Endothelial cell (in vitro differentiated cells): ENCODE measurements at regions not wholly inside any gene's neighbourhood (a gene's known extent, or its start where the extent isn't known, plus 50 kb on each side); places are given as distances from the start of the nearest gene placed in this dataset.
"Not testable (repeated sequence)": the region's sequence is repeated elsewhere in the genome, so short reads cannot be mapped to it uniquely, and the experiment has no call there.

Source experiments
- DNase-seq: peaks from one replicate; pipeline ENCODE4 v3.0.0; 2021; ENCODE audit warnings: low spot score
- H3K27ac Mint-ChIP-seq: one replicate; pipeline ENCODE4 v1.8.0; 2021; ENCODE audit warnings: mixed read lengths, inconsistent platforms; ENCODE audit not compliant: unreplicated experiment
- H3K27me3 Mint-ChIP-seq: one replicate; pipeline ENCODE4 v1.8.0; 2021; ENCODE audit warnings: mild to moderate bottlenecking, moderate library complexity, mixed read lengths, inconsistent platforms; ENCODE audit not compliant: unreplicated experiment
- H3K36me3 Mint-ChIP-seq: one replicate; pipeline ENCODE4 v1.8.0; 2021; ENCODE audit warnings: mild to moderate bottlenecking, low read depth, mixed read lengths, inconsistent platforms; ENCODE audit not compliant: unreplicated experiment
- H3K4me1 Mint-ChIP-seq: one replicate; pipeline ENCODE4 v1.8.0; 2021; ENCODE audit warnings: mild to moderate bottlenecking, mixed read lengths, inconsistent platforms; ENCODE audit not compliant: unreplicated experiment
- H3K4me3 Mint-ChIP-seq: one replicate; pipeline ENCODE4 v1.8.0; 2021; ENCODE audit warnings: mild to moderate bottlenecking, mixed read lengths, inconsistent platforms; ENCODE audit not compliant: unreplicated experiment
- H3K9me3 Mint-ChIP-seq: one replicate; pipeline ENCODE4 v1.8.0; 2021; ENCODE audit warnings: mixed read lengths, inconsistent platforms; ENCODE audit not compliant: unreplicated experiment
- CTCF ChIP-seq: fragments of 200-600 bp; sonication (generic); IDR thresholded peaks from one replicate; pipeline ENCODE4 v1.5.0; 2021; ENCODE audit warnings: antibody characterized with exemption; ENCODE audit not compliant: unreplicated experiment

DNA sequence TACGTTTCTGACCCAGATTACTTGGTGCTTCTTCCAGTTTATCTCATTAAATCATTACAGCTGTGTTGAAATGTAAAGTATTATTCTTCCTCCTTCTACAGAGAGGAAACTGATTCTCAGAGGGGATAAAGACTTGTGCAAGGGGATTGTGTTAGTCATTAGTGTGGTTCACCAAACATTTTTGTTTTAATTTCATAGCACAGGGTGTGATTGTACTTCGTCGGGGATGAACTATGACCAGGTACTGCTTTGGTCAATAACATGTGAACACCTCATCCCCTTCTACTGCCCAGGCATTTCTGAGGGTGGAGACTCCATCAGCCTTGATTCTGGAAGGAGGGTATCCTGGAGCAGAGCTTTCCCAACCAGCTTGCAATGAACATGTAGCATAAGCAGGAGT, 120.2 kb upstream of the ALX4 start:
- no peak overlapping the region for H3K4me3 Mint-ChIP-seq

GRCh38 chr11:44434191-44434590, 124.3 kb upstream of the ALX4 start:
- peaks cover 5% of the 10 kb centered on the region for H3K27me3 Mint-ChIP-seq

More for the DNA sequence above, 120.2 kb upstream of the ALX4 start:
- Mint-ChIP-seq H3K27me3 (no peaks in the 10 kb centered on the region), H3K9me3 (no peaks in the 10 kb centered on the region), H3K27ac (no peak overlapping the region), H3K36me3 (no peaks in the 10 kb centered on the region), H3K4me1 (peaks cover 12% of the 10 kb centered on the region)
- TF ChIP-seq CTCF: no peak
- no peak for DNase-seq

DNA sequence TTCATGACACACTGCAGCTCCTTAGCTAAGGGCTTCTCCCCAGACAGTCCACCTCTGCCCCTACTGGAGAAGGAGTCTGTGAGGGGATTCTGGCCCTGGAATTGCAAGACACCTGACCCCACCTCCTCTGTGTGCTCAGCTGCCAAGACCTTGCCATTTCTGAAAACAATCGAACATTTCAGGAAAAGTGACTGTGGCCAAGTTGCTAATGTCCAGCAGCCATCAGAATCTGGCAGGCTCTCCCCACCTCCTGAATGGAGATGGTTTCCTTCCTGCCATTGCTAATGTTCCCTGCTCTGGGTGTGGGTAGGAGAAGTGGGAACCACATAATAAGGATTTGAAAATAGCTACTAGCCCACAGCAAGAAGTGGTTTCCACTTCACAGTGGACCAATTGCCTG, 127.2 kb upstream of the ALX4 start:
- Mint-ChIP-seq H3K4me3 (no peak overlapping the region), H3K27me3 (peaks cover 5% of the 10 kb centered on the region), H3K9me3 (no peaks in the 10 kb centered on the region), H3K4me1 (peaks cover 4% of the 10 kb centered on the region), H3K27ac (no peak overlapping the region), H3K36me3 (no peaks in the 10 kb centered on the region)
- no peak for TF ChIP-seq CTCF
- DNase-seq: no peak

More at GRCh38 chr11:44434191-44434590, 124.3 kb upstream of the ALX4 start:
- TF ChIP-seq CTCF: no peak
- no peak for DNase-seq
- Mint-ChIP-seq H3K27ac (no peak overlapping the region), H3K36me3 (no peaks in the 10 kb centered on the region), H3K4me1 (peaks cover 4% of the 10 kb centered on the region), H3K9me3 (no peaks in the 10 kb centered on the region), H3K4me3 (no peak overlapping the region)

- H3K9me3 Mint-ChIP-seq, H3K36me3 Mint-ChIP-seq, H3K4me3 Mint-ChIP-seq, H3K27ac Mint-ChIP-seq, H3K27me3 Mint-ChIP-seq, DNase-seq, H3K4me1 Mint-ChIP-seq: not testable (repeated sequence)
These were observed 122.4 kb upstream of the CD82 start for GRCh38 chr11:44442893-44443673.

DNA sequence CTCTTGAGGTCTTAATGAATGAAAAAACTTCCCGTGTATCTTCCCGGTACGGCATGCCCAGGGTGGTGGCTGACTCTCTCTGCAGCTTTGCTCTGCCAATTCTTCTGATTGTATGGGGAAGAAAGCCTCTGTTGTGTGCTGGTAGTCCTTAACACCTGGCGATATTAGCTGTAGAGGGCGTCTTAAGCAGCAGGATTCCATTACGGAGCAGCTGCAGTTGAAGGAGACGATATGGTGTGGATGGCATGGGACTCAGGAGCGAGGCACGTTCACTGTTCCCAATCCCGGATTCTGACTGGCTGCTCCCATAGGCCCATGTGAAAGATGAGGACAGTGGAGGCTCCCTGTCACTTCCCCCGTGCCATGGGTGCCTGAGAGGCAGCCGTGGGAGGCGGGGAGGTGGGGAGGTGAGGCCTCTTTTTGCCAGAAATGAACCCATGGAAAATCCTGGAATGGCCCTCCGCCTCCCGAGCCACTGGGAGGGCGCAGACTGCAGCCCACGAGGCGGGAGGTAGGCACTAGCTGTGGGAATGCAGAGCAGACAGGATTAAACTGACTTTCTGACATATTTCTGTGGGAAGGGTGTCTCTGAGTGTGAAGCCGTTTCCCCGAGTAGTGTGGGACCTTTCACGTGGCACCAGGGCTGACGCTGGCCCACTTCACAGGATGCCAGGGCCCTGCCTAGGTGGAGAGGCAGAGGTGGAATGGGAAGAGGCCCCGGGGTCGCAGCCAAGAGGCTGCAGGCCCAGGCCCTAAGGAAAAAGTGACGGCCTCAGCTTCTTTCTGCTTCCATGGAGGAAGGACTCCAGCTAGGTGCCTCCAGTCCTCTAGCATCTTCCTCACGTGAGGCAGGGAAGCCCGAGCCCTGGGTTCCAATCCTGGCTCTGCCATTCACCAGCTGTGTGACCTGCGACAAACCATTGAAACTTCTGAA, 121.4 kb upstream of the CD82 start:
- peaks cover under 1% of the 10 kb centered on the region for H3K27me3 Mint-ChIP-seq
- H3K4me3 Mint-ChIP-seq: no peak overlapping the region
- H3K4me1 Mint-ChIP-seq: no peaks in the 10 kb centered on the region
- H3K27ac Mint-ChIP-seq: no peak overlapping the region
- H3K36me3 Mint-ChIP-seq: no peaks in the 10 kb centered on the region
- no peak for DNase-seq
- no peak for TF ChIP-seq CTCF
- H3K9me3 Mint-ChIP-seq: no peaks in the 10 kb centered on the region
